Progenitor cell of endocrine pancreas (in vitro differentiated cells): ENCODE measurements at regions not wholly inside any gene's neighbourhood (a gene's known extent, or its start where the extent isn't known, plus 50 kb on each side); places are given as distances from the start of the nearest gene placed in this dataset.

ENCODE experiments used
- DNase-seq: peaks from one replicate; pipeline ENCODE4 v3.0.0; 2021; ENCODE audit warnings: low spot score; ENCODE audit not compliant: unreplicated experiment
- H3K27ac Mint-ChIP-seq: 2 replicates; pipeline ENCODE4 v1.8.0; 2021; ENCODE audit warnings: mild to moderate bottlenecking, moderate library complexity, mixed read lengths
- H3K27me3 Mint-ChIP-seq: 2 replicates; pipeline ENCODE4 v1.8.0; 2021; ENCODE audit warnings: mixed read lengths
- H3K36me3 Mint-ChIP-seq: 2 replicates; pipeline ENCODE4 v1.8.0; 2022; ENCODE audit warnings: mixed read lengths; ENCODE audit not compliant: insufficient read depth
- H3K4me1 Mint-ChIP-seq: 2 replicates; pipeline ENCODE4 v1.8.0; 2021; ENCODE audit warnings: low read depth, mixed read lengths
- H3K4me3 Mint-ChIP-seq: 2 replicates; pipeline ENCODE4 v1.8.0; 2021; ENCODE audit warnings: low read depth, mild to moderate bottlenecking, moderate library complexity, mixed read lengths
- H3K9me3 Mint-ChIP-seq: 2 replicates; pipeline ENCODE4 v1.8.0; 2021; ENCODE audit warnings: low read depth, mixed read lengths
- TF ChIP-seq, protein P1 (sequence below): fragments of 200-600 bp; sonication (generic); IDR thresholded peaks from one replicate; pipeline ENCODE4 v1.5.0; 2021; ENCODE audit warnings: antibody characterized with exemption, mild to moderate bottlenecking; ENCODE audit not compliant: unreplicated experiment

DNA sequence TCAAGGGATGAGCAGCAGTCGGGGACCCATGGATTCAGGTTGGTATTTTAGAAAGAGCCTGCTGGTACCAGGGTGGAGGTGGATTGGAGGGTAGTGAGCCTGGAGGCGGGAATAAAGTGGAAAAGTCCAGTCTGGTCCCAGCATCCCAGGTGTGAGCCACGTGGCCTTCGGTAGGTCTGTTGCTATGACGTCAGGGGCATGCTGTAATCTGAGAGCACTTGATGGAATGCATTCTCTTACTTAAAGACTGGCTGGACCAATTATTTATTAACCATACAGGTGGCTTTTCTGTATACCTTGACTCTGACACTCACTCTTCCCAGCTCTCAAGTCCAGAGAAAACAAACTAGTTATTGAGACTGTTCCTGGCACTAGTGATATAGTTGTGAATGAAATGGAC is 389.9 kb upstream of the RGMA start:
- TF ChIP-seq, protein P1, sequence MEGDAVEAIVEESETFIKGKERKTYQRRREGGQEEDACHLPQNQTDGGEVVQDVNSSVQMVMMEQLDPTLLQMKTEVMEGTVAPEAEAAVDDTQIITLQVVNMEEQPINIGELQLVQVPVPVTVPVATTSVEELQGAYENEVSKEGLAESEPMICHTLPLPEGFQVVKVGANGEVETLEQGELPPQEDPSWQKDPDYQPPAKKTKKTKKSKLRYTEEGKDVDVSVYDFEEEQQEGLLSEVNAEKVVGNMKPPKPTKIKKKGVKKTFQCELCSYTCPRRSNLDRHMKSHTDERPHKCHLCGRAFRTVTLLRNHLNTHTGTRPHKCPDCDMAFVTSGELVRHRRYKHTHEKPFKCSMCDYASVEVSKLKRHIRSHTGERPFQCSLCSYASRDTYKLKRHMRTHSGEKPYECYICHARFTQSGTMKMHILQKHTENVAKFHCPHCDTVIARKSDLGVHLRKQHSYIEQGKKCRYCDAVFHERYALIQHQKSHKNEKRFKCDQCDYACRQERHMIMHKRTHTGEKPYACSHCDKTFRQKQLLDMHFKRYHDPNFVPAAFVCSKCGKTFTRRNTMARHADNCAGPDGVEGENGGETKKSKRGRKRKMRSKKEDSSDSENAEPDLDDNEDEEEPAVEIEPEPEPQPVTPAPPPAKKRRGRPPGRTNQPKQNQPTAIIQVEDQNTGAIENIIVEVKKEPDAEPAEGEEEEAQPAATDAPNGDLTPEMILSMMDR: no peak
- peaks cover 69% of the 10 kb centered on the region for H3K27me3 Mint-ChIP-seq
- H3K27ac Mint-ChIP-seq: no peak overlapping the region
- DNase-seq: no peak
- H3K4me3 Mint-ChIP-seq: no peak overlapping the region
- H3K4me1 Mint-ChIP-seq: peaks cover 7% of the 10 kb centered on the region
- H3K36me3 Mint-ChIP-seq: no peaks in the 10 kb centered on the region
- H3K9me3 Mint-ChIP-seq: peaks cover 6% of the 10 kb centered on the region

DNA sequence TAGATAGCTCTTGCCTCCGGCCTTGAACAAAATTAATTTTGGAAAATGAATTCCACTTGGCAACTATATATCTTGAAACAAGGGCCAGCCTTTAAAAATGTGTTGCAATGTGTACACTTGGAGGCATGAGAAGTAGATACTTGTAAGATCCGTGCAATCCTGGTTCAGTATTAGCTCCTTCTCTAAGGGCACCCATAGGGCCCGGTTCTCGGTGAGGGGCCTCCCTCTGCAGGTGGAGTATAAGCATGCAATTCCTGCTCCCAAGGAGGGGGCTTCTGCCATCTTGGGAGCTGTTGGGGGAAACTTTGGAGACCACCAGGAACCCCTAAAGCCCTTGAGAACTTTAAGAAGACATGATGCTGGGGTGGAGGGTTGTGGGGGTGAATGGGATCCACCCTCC is 388.7 kb upstream of the RGMA start:
- H3K27ac Mint-ChIP-seq: no peak overlapping the region
- TF ChIP-seq, protein P1: no peak
- H3K4me3 Mint-ChIP-seq: no peak overlapping the region
- DNase-seq: no peak
- H3K36me3 Mint-ChIP-seq: no peaks in the 10 kb centered on the region
- H3K27me3 Mint-ChIP-seq: peaks cover 64% of the 10 kb centered on the region
- H3K4me1 Mint-ChIP-seq: peaks cover 7% of the 10 kb centered on the region
- H3K9me3 Mint-ChIP-seq: peaks cover 6% of the 10 kb centered on the region

DNA sequence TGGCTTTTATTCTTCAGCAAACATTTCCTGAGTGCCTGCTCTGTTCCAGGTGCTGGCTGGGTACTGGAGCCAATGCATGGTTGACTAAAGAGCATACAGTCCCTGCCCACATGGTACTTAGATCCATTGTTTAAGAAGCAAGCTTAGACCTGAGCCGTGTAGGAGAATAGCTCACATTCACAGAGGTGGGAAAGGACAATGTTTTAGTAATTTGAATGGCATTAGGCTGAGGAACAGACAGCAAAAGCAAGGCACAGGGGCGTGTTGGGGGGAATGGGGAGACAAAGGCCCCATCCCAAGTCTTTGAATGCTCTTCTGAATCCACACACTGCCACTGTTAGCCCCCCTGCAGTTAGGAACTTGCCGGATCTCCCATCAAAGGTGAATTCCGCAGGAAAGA is 388.2 kb upstream of the RGMA start:
- no peak for DNase-seq
- no peak overlapping the region for H3K27ac Mint-ChIP-seq
- TF ChIP-seq, protein P1: no peak
- H3K4me1 Mint-ChIP-seq: peaks cover 7% of the 10 kb centered on the region
- no peak overlapping the region for H3K4me3 Mint-ChIP-seq
- no peaks in the 10 kb centered on the region for H3K36me3 Mint-ChIP-seq
- peaks cover 9% of the 10 kb centered on the region for H3K9me3 Mint-ChIP-seq
- peaks cover 62% of the 10 kb centered on the region for H3K27me3 Mint-ChIP-seq

DNA sequence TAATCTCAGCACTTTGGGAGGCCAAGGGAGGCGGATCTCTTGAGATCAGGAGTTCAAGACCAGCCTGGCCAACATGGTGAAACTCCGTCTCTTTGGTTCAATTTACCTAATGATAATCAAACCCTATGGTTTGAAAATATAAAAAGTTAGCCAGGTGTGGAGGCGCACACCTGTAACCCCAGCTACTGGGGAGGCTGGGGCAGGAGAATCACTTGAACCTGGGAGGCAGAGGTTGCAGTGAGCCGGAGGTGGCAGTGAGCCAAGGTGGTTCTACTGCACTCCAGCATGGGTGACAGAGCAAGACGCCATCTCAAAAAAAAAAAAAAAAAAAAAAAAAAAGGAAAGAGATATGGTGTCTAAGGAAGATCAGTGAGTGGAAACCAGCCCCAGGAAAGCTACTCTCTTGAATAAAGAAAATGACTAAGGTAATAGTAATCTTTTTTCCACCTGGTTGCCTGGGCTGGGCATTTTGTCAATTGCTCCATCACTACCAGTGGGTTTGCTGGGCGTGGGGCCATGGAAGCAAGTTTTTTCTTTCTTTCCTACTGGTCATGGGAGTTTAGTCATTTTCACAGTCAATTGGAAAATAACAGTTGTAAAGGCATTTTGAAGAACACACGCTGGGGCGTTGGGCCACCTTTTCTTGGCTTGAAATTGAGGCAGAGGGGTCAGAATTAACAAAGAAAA is 387.6 kb upstream of the RGMA start:
- no peaks in the 10 kb centered on the region for H3K36me3 Mint-ChIP-seq
- TF ChIP-seq, protein P1: no peak
- H3K9me3 Mint-ChIP-seq: peaks cover 9% of the 10 kb centered on the region
- peaks cover 7% of the 10 kb centered on the region for H3K4me1 Mint-ChIP-seq
- no peak overlapping the region for H3K4me3 Mint-ChIP-seq
- H3K27ac Mint-ChIP-seq: no peak overlapping the region
- no peak for DNase-seq
- H3K27me3 Mint-ChIP-seq: peaks cover 60% of the 10 kb centered on the region

DNA sequence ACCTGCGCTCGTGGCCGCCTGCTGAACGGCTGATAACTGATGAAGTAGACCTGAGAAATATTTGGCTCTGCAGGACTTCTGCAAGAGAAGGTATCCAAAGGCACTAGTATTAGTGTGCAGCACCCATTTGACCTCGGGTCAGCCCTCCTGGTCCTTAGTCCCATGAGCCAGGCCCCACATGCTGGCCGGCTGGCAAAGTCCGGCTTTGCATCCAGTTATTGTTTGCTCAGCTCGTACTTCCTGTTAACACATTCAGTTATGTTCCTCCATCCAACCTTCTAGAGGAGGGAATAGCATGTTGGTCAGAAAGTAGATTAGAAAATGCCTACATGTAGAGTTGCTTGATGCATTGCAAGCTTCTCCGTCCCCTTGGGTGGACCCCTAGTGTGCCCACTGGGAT is 385.7 kb upstream of the RGMA start:
- no peak overlapping the region for H3K27ac Mint-ChIP-seq
- peaks cover 9% of the 10 kb centered on the region for H3K9me3 Mint-ChIP-seq
- H3K27me3 Mint-ChIP-seq: peaks cover 59% of the 10 kb centered on the region
- H3K36me3 Mint-ChIP-seq: no peaks in the 10 kb centered on the region
- H3K4me3 Mint-ChIP-seq: no peak overlapping the region
- H3K4me1 Mint-ChIP-seq: peaks cover 3% of the 10 kb centered on the region
- DNase-seq: no peak
- TF ChIP-seq, protein P1: no peak
